T-cell (primary cell): ENCODE measurements at regions not wholly inside any gene's neighbourhood (a gene's known extent, or its start where the extent isn't known, plus 50 kb on each side); places are given as distances from the start of the nearest gene placed in this dataset.

Experiments used
- ATAC-seq, 4 experiments: fragments of 200-7000 bp in 3 of 4; fragments of 150-1000 bp in 1 of 4; cut with Tn5 transposase; replicated peaks in 1 of 4; 1 replicate in 3 of 4; 2 replicates in 1 of 4; pipeline ENCODE4 v1.10.0; 2021; ENCODE audit warnings: moderate library complexity in 3 of 4, mild to moderate bottlenecking in 2 of 4, moderate number of reproducible peaks in 1 of 4
- CTCF ChIA-PET, 2 donors: fragments of 300-600 bp; sonication (Branson Sonifier 250); formaldehyde crosslinking; loops; one replicate each; lab custom pipeline; 2022; ENCODE audit warnings: antibody characterized with exemption in 2 of 2; lab: Charles Lee
- POLR2A ChIA-PET, 2 donors: fragments of 300-600 bp; sonication (Branson Sonifier 250); formaldehyde crosslinking; loops; one replicate each; lab custom pipeline; 2022; ENCODE audit warnings: antibody characterized with exemption in 2 of 2; lab: Charles Lee
- DNase-seq, 35 experiments: peaks; one replicate each; pipeline versions ENCODE4 v3.0.0 to v3.0.0-alpha.2; 2013 to 2023
- H3K27ac ChIP-seq: one replicate; pipeline ENCODE4 v1.5.1; 2013; ENCODE audit warnings: low read length
- H3K27me3 ChIP-seq, 2 experiments: replicated peaks in 1 of 2; 1 replicate in 1 of 2; 2 replicates in 1 of 2; pipeline versions ENCODE4 v1.6.1 to v1.7.0; 2013; ENCODE audit warnings: low read length in 1 of 2, mixed read lengths in 1 of 2; ENCODE audit not compliant: control insufficient read depth in 2 of 2, insufficient read depth in 2 of 2; ENCODE audit errors: extremely low read depth in 1 of 2
- H3K36me3 ChIP-seq, 2 donors: 1 replicate in 1 of 2; 2 replicates in 1 of 2; pipeline versions ENCODE4 v1.6.1 to v1.7.0; 2013; ENCODE audit warnings: low read length in 1 of 2; ENCODE audit not compliant: control insufficient read depth in 2 of 2, insufficient read depth in 1 of 2; ENCODE audit errors: extremely low read depth in 1 of 2
- H3K4me1 ChIP-seq, 2 experiments: 1 replicate in 1 of 2; 2 replicates in 1 of 2; pipeline versions ENCODE4 v1.6.1 to v1.7.0; 2013; ENCODE audit warnings: low read length in 2 of 2, mixed read lengths in 1 of 2; ENCODE audit not compliant: insufficient read depth in 2 of 2, control insufficient read depth in 1 of 2; ENCODE audit errors: extremely low read depth in 1 of 2
- H3K4me3 ChIP-seq, 2 donors: 1 replicate in 1 of 2; 2 replicates in 1 of 2; pipeline versions ENCODE4 v1.5.1 to v1.7.0; 2013; ENCODE audit warnings: mild to moderate bottlenecking in 2 of 2, low read length in 1 of 2, moderate library complexity in 1 of 2; ENCODE audit not compliant: control insufficient read depth in 1 of 2; ENCODE audit errors: extremely low read depth in 1 of 2
- H3K9me3 ChIP-seq: 2 replicates; pipeline ENCODE4 v1.7.0; 2013
- H3K27ac Mint-ChIP-seq, 2 donors: one replicate each; pipeline ENCODE4 v1.8.0; 2020 to 2021; ENCODE audit warnings: mild to moderate bottlenecking in 2 of 2, mixed read lengths in 2 of 2
- H3K27me3 Mint-ChIP-seq, 2 donors: one replicate each; pipeline ENCODE4 v1.8.0; 2021 to 2022; ENCODE audit warnings: mixed read lengths in 2 of 2
- H3K36me3 Mint-ChIP-seq: one replicate; pipeline ENCODE4 v1.8.0; 2021; ENCODE audit warnings: mixed read lengths
- H3K4me1 Mint-ChIP-seq, 3 donors: one replicate each; pipeline ENCODE4 v1.8.0; 2020 to 2022; ENCODE audit warnings: mixed read lengths in 3 of 3, mild to moderate bottlenecking in 1 of 3
- H3K4me3 Mint-ChIP-seq, 3 donors: one replicate each; pipeline ENCODE4 v1.8.0; 2020 to 2022; ENCODE audit warnings: mild to moderate bottlenecking in 3 of 3, mixed read lengths in 3 of 3, moderate library complexity in 3 of 3
- H3K9me3 Mint-ChIP-seq, 3 donors: one replicate each; pipeline ENCODE4 v1.8.0; 2020 to 2022; ENCODE audit warnings: mixed read lengths in 3 of 3
- WGBS: methylation state at CpG from one replicate; pipeline ENCODE4 v1.1.5; 2013; ENCODE audit warnings: missing lambda C conversion rate; ENCODE audit not compliant: insufficient coverage; 5-methylcytosine and 5-hydroxymethylcytosine counted together

- Histone ChIP-seq H3K9me3 (no peaks in the 10 kb centered on the region), H3K36me3 (no peaks in the 10 kb centered on the region), H3K4me3 (no peak overlapping the region), H3K4me1 (no peaks in the 10 kb centered on the region), H3K27ac (no peak overlapping the region), H3K27me3 (peaks cover 0 to 7% of the 10 kb centered on the region in 2 experiments)
- H3K4me3 Mint-ChIP-seq, result no peak overlapping the region
- H3K4me1 Mint-ChIP-seq, result peaks cover 0 to 2% (median 0%) of the 10 kb centered on the region in 3 donors
- no peak overlapping the region for H3K27ac Mint-ChIP-seq
- ChIA-PET CTCF (interaction anchor here in 1 of 2 donors (0.6 kb wide), 1 partner anchor 16 kb away, joined by 3 read pairs; no protein-coding TSS in a partner anchor), POLR2A (no interaction called here)
- no peaks in the 10 kb centered on the region for H3K9me3 Mint-ChIP-seq
- no peak for ATAC-seq
- WGBS, result no CpG with 5 or more reads among the region's 4 CpGs
- H3K27me3 Mint-ChIP-seq, result no peaks in the 10 kb centered on the region
- no peaks in the 10 kb centered on the region for H3K36me3 Mint-ChIP-seq
- no peak for DNase-seq
Measured at GRCh38 chr17:14011740-14012405, 57.4 kb upstream of the COX10 start.

- Mint-ChIP-seq H3K9me3 (no peaks in the 10 kb centered on the region), H3K4me3 (no peak overlapping the region), H3K27me3 (no peaks in the 10 kb centered on the region), H3K4me1 (peaks cover 6 to 14% (median 7%) of the 10 kb centered on the region in 3 donors), H3K36me3 (no peaks in the 10 kb centered on the region), H3K27ac (no peak overlapping the region)
- DNase-seq (no peak), ATAC-seq (no peak)
- WGBS, result 82% methylated on average over 7 of the region's 7 CpGs
- H3K27me3 ChIP-seq, result peaks cover 0 to 7% of the 10 kb centered on the region in 2 experiments
- ChIA-PET POLR2A (no interaction called here), CTCF (no interaction called here)
- H3K4me1 ChIP-seq, result peaks cover 0 to 3% of the 10 kb centered on the region in 2 experiments
- no peaks in the 10 kb centered on the region for H3K9me3 ChIP-seq
- no peak overlapping the region for H3K27ac ChIP-seq
- H3K4me3 ChIP-seq, result no peak overlapping the region
- H3K36me3 ChIP-seq, result no peaks in the 10 kb centered on the region
Measured at GRCh38 chr17:14014657-14015056, 54.6 kb upstream of the COX10 start.

- no peaks in the 10 kb centered on the region for H3K9me3 Mint-ChIP-seq
- ChIA-PET POLR2A (no interaction called here), CTCF (no interaction called here)
- peaks cover 7 to 16% (median 8%) of the 10 kb centered on the region in 3 donors for H3K4me1 Mint-ChIP-seq
- no peak overlapping the region for H3K27ac ChIP-seq
- DNase-seq (no peak), ATAC-seq (no peak)
- peaks cover 0 to 7% of the 10 kb centered on the region in 2 experiments for H3K27me3 ChIP-seq
- no peaks in the 10 kb centered on the region for H3K36me3 ChIP-seq
- 85% methylated on average over 13 of the region's 14 CpGs for WGBS
- peaks cover 0 to 3% of the 10 kb centered on the region in 2 experiments for H3K4me1 ChIP-seq
- H3K4me3 Mint-ChIP-seq, result no peak overlapping the region
- no peaks in the 10 kb centered on the region for H3K36me3 Mint-ChIP-seq
- H3K27me3 Mint-ChIP-seq, result no peaks in the 10 kb centered on the region
- no peak overlapping the region for H3K4me3 ChIP-seq
- H3K9me3 ChIP-seq, result no peaks in the 10 kb centered on the region
- H3K27ac Mint-ChIP-seq, result no peak overlapping the region
Measured at GRCh38 chr17:14015271-14015670, 54.0 kb upstream of the COX10 start.

- Histone ChIP-seq H3K9me3 (no peaks in the 10 kb centered on the region), H3K27me3 (peaks cover 0 to 4% of the 10 kb centered on the region in 2 experiments), H3K4me1 (peaks cover 0 to 3% of the 10 kb centered on the region in 2 experiments), H3K4me3 (no peak overlapping the region), H3K36me3 (no peaks in the 10 kb centered on the region), H3K27ac (no peak overlapping the region)
- DNase-seq (no peak), ATAC-seq (no peak)
- H3K36me3 Mint-ChIP-seq, result no peaks in the 10 kb centered on the region
- H3K27ac Mint-ChIP-seq, result no peak overlapping the region
- ChIA-PET CTCF (no interaction called here), POLR2A (no interaction called here)
- WGBS, result no CpG with 5 or more reads among the region's 3 CpGs
- peaks cover 7 to 14% (median 8%) of the 10 kb centered on the region in 3 donors for H3K4me1 Mint-ChIP-seq
- H3K27me3 Mint-ChIP-seq, result no peaks in the 10 kb centered on the region
- H3K9me3 Mint-ChIP-seq, result no peaks in the 10 kb centered on the region
- no peak overlapping the region for H3K4me3 Mint-ChIP-seq
Measured at GRCh38 chr17:14016858-14017257, 52.4 kb upstream of the COX10 start.

GRCh38 chr17:14019186-14019956 lies 49.9 kb upstream of the COX10 start:
- no peaks in the 10 kb centered on the region for H3K9me3 Mint-ChIP-seq
- Histone ChIP-seq H3K27ac (no peak overlapping the region), H3K4me3 (no peak overlapping the region), H3K36me3 (no peaks in the 10 kb centered on the region), H3K9me3 (no peaks in the 10 kb centered on the region), H3K27me3 (peaks cover 0 to 4% of the 10 kb centered on the region in 2 experiments), H3K4me1 (peaks cover 0 to 3% of the 10 kb centered on the region in 2 experiments)
- no peaks in the 10 kb centered on the region for H3K36me3 Mint-ChIP-seq
- 38% methylated on average over 1 of the region's 9 CpGs for WGBS
- no peaks in the 10 kb centered on the region for H3K27me3 Mint-ChIP-seq
- DNase-seq (no peak), ATAC-seq (peak in 2 of 4 experiments; percentile 45 to 53)
- no peak overlapping the region for H3K4me3 Mint-ChIP-seq
- CTCF ChIA-PET, result no interaction called here
- H3K4me1 Mint-ChIP-seq, result peaks cover 7 to 14% (median 8%) of the 10 kb centered on the region in 3 donors
- peak overlapping the region in 1 of 2 donors; percentile 11 for H3K27ac Mint-ChIP-seq
- POLR2A ChIA-PET, result no interaction called here
